SHP77 (cell line): ENCODE measurements at regions not wholly inside any gene's neighbourhood (a gene's known extent, or its start where the extent isn't known, plus 50 kb on each side); places are given as distances from the start of the nearest gene placed in this dataset.

Source experiments
- DNase-seq, 2 experiments: peaks; one replicate each; lab custom pipeline; 2025; lab: John Stamatoyannopoulos, UW

GRCh38 chr4:14446311-14446710 lies 556.0 kb upstream of the CPEB2 start:
- no peak for DNase-seq

GRCh38 chr4:14446904-14447303 lies 555.4 kb upstream of the CPEB2 start:
- no peak for DNase-seq

GRCh38 chr4:14449308-14449707 lies 553.0 kb upstream of the CPEB2 start:
- DNase-seq: no peak

GRCh38 chr4:14452001-14452400 lies 550.3 kb upstream of the CPEB2 start:
- DNase-seq: no peak

- DNase-seq: no peak
Measured at GRCh38 chr4:14452764-14453163, 549.5 kb upstream of the CPEB2 start.

GRCh38 chr4:14458463-14458862 lies 543.8 kb upstream of the CPEB2 start:
- DNase-seq: no peak

GRCh38 chr4:14465057-14465456 lies 537.2 kb upstream of the CPEB2 start:
- no peak for DNase-seq

GRCh38 chr4:14465507-14465906 lies 536.8 kb upstream of the CPEB2 start:
- no peak for DNase-seq

GRCh38 chr4:14478504-14478903 lies 523.8 kb upstream of the CPEB2 start:
- no peak for DNase-seq

- no peak for DNase-seq
Measured at GRCh38 chr4:14496408-14496807, 505.9 kb upstream of the CPEB2 start.

- no peak for DNase-seq
Measured at GRCh38 chr4:14496969-14497368, 505.3 kb upstream of the CPEB2 start.

- no peak for DNase-seq
Measured at GRCh38 chr4:14504162-14504561, 498.1 kb upstream of the CPEB2 start.

GRCh38 chr4:14513471-14513870 lies 488.8 kb upstream of the CPEB2 start:
- no peak for DNase-seq

GRCh38 chr4:14515556-14515955 lies 486.7 kb upstream of the CPEB2 start:
- DNase-seq: no peak

GRCh38 chr4:14518136-14518535 lies 484.1 kb upstream of the CPEB2 start:
- DNase-seq: no peak

GRCh38 chr4:14520171-14520570 lies 482.1 kb upstream of the CPEB2 start:
- DNase-seq: no peak

- no peak for DNase-seq
Measured at GRCh38 chr4:14524276-14524675, 478.0 kb upstream of the CPEB2 start.

GRCh38 chr4:14528918-14529317 lies 473.4 kb upstream of the CPEB2 start:
- DNase-seq: no peak

GRCh38 chr4:14529653-14530052 lies 472.6 kb upstream of the CPEB2 start:
- DNase-seq: no peak

GRCh38 chr4:14532436-14532835 lies 469.8 kb upstream of the CPEB2 start:
- DNase-seq: peak; percentile 40 to 63

GRCh38 chr4:14539246-14539645 lies 463.0 kb upstream of the CPEB2 start:
- no peak for DNase-seq

GRCh38 chr4:14545163-14545562 lies 457.1 kb upstream of the CPEB2 start:
- DNase-seq: no peak

GRCh38 chr4:14545807-14546206 lies 456.5 kb upstream of the CPEB2 start:
- DNase-seq: no peak

- no peak for DNase-seq
Measured at GRCh38 chr4:14552119-14552518, 450.2 kb upstream of the CPEB2 start.

GRCh38 chr4:14559646-14560045 lies 442.6 kb upstream of the CPEB2 start:
- DNase-seq: no peak
